ENCODE measurements at regions not wholly inside any gene's neighbourhood (a gene's known extent, or its start where the extent isn't known, plus 50 kb on each side); places are given as distances from the start of the nearest gene placed in this dataset.
"Not testable (repeated sequence)": the region's sequence is repeated elsewhere in the genome, so short reads cannot be mapped to it uniquely, and the experiment has no call there.

DNA sequence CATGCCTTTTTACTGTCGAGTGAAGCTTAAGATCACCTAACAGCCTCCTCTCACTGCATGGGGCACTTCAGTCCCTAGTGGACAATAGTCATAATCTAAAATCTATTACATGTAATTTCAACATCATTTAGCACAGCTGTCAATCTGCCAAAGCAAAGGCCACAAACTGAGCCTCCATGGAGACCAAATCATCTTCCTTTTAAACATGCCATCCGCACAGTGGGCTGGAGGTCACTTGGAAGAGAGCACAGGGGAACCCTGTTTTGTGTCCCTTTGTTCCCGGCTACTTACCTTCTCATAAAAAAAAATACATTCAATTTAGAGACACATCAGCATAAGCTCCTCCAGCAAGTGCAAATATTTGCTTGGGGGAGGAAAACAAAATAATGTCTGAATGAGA lies 167.3 kb downstream of the SQOR start:
- peak overlapping the region; percentile 3 for H3K27ac Mint-ChIP-seq (ENCODE audit: unreplicated experiment)
- peaks cover 15% of the 10 kb centered on the region for H3K4me1 Mint-ChIP-seq
- no peak overlapping the region for H3K4me3 Mint-ChIP-seq
- H3K36me3 Mint-ChIP-seq (ENCODE audit: low read depth) = no peaks in the 10 kb centered on the region
- no peaks in the 10 kb centered on the region for H3K27me3 Mint-ChIP-seq (ENCODE audit: low read depth)
- TF ChIP-seq, protein P1, sequence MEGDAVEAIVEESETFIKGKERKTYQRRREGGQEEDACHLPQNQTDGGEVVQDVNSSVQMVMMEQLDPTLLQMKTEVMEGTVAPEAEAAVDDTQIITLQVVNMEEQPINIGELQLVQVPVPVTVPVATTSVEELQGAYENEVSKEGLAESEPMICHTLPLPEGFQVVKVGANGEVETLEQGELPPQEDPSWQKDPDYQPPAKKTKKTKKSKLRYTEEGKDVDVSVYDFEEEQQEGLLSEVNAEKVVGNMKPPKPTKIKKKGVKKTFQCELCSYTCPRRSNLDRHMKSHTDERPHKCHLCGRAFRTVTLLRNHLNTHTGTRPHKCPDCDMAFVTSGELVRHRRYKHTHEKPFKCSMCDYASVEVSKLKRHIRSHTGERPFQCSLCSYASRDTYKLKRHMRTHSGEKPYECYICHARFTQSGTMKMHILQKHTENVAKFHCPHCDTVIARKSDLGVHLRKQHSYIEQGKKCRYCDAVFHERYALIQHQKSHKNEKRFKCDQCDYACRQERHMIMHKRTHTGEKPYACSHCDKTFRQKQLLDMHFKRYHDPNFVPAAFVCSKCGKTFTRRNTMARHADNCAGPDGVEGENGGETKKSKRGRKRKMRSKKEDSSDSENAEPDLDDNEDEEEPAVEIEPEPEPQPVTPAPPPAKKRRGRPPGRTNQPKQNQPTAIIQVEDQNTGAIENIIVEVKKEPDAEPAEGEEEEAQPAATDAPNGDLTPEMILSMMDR (conservative IDR thresholded peaks at IDR 0.05) = no peak
- DNase-seq (ENCODE audit: low read depth, low spot score) = no peak
- no peaks in the 10 kb centered on the region for H3K9me3 Mint-ChIP-seq

- TF ChIP-seq, protein P1 (conservative IDR thresholded peaks at IDR 0.05) = no peak
- Mint-ChIP-seq H3K4me1 (peaks cover 15% of the 10 kb centered on the region), H3K27me3 (ENCODE audit: low read depth) (no peaks in the 10 kb centered on the region), H3K36me3 (ENCODE audit: low read depth) (no peaks in the 10 kb centered on the region), H3K4me3 (no peak overlapping the region), H3K27ac (ENCODE audit: unreplicated experiment) (no peak overlapping the region), H3K9me3 (no peaks in the 10 kb centered on the region)
- DNase-seq (ENCODE audit: low read depth, low spot score) = no peak
Observed at GRCh38 chr15:45804028-45804427, 169.2 kb downstream of the SQOR start.

- H3K4me3 Mint-ChIP-seq = no peak overlapping the region
- no peak overlapping the region for H3K27ac Mint-ChIP-seq (ENCODE audit: unreplicated experiment)
- H3K27me3 Mint-ChIP-seq (ENCODE audit: low read depth) = no peaks in the 10 kb centered on the region
- H3K9me3 Mint-ChIP-seq = peaks cover 4% of the 10 kb centered on the region
- TF ChIP-seq, protein P1 (conservative IDR thresholded peaks at IDR 0.05) = no peak
- no peak for DNase-seq (ENCODE audit: low read depth, low spot score)
- H3K4me1 Mint-ChIP-seq = no peaks in the 10 kb centered on the region
- H3K36me3 Mint-ChIP-seq (ENCODE audit: low read depth) = no peaks in the 10 kb centered on the region
Observed at GRCh38 chr15:45810201-45810600, 175.4 kb downstream of the SQOR start.

DNA sequence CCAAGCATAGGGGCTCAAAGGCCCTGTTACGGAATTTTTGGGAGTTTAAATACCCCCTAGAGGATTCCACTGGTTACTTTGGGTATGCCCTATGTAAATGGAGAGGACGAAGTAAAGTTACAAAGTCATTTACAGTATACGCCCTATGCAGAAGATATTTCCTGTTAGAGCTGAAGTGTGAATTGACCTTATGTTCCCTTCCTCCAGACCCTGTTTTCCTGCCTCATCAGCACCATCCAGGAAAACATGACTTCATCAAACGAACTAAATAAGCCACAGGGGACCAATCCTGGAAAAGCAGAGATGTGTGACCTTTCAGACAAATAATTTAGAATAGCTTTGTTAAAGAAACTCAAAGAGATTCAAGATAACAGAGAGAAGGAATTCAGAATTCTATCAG lies 177.4 kb downstream of the SQOR start:
- no peak for DNase-seq (ENCODE audit: low read depth, low spot score)
- H3K27ac Mint-ChIP-seq (ENCODE audit: unreplicated experiment) = no peak overlapping the region
- TF ChIP-seq, protein P1 (conservative IDR thresholded peaks at IDR 0.05) = no peak
- H3K4me3 Mint-ChIP-seq = no peak overlapping the region
- no peaks in the 10 kb centered on the region for H3K27me3 Mint-ChIP-seq (ENCODE audit: low read depth)
- peaks cover 10% of the 10 kb centered on the region for H3K9me3 Mint-ChIP-seq
- peaks cover 2% of the 10 kb centered on the region for H3K36me3 Mint-ChIP-seq (ENCODE audit: low read depth)
- no peaks in the 10 kb centered on the region for H3K4me1 Mint-ChIP-seq

DNA sequence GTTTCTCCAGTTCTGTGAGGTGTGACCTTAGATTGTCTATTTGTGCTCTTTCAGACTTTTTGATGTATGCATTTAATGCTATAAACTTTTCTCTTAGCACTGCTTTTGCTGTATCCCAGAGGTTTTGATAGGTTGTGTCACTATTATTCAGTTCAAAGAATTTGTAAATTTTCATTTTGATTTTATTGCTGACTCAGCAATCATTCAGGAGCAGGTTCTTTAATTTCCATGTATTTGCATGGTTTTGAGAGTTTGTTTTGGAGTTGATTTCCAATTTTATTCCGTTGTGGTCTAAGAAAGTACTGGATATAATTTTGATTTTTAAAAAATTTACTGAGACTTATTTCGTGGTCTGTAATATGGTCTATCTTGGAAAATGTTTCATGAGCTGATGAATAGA lies 182.7 kb downstream of the SQOR start:
- Mint-ChIP-seq H3K36me3 (ENCODE audit: low read depth) (peaks cover 10% of the 10 kb centered on the region), H3K9me3 (peaks cover 18% of the 10 kb centered on the region)
- not testable (repeated sequence) for H3K27ac Mint-ChIP-seq (ENCODE audit: unreplicated experiment); H3K4me3 Mint-ChIP-seq; H3K4me1 Mint-ChIP-seq; DNase-seq (ENCODE audit: low read depth, low spot score); H3K27me3 Mint-ChIP-seq (ENCODE audit: low read depth)

DNA sequence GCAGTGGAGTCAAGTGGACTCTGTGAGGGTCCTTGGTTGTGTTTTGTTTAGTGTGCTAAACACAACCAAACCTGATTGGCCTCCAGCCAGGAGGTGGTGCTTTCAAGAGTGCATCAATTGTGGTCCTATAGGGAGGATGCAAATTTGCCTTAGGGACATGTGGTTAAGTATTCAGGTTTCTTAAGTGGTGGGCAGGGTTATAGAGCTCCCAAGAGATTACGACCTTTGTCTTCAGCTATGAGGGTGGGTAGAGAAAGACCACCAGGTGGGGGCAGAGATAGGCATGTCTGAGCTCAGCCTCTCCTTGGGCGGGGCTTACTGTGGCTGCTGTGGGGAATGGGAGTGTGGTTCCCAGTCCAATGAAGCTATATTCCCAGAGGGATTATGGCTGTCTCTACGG lies 186.6 kb downstream of the SQOR start:
- Mint-ChIP-seq H3K4me3 (no peak overlapping the region), H3K27ac (ENCODE audit: unreplicated experiment) (no peak overlapping the region), H3K9me3 (peaks cover 21% of the 10 kb centered on the region), H3K4me1 (no peaks in the 10 kb centered on the region), H3K27me3 (ENCODE audit: low read depth) (no peaks in the 10 kb centered on the region), H3K36me3 (ENCODE audit: low read depth) (peaks cover 16% of the 10 kb centered on the region)
- TF ChIP-seq, protein P1 (conservative IDR thresholded peaks at IDR 0.05) = no peak
- DNase-seq (ENCODE audit: low read depth, low spot score) = no peak

- H3K9me3 Mint-ChIP-seq = peaks cover 19% of the 10 kb centered on the region
- DNase-seq (ENCODE audit: low read depth, low spot score); H3K4me1 Mint-ChIP-seq; H3K27me3 Mint-ChIP-seq (ENCODE audit: low read depth); H3K27ac Mint-ChIP-seq (ENCODE audit: unreplicated experiment); H3K4me3 Mint-ChIP-seq: not testable (repeated sequence)
- peaks cover 12% of the 10 kb centered on the region for H3K36me3 Mint-ChIP-seq (ENCODE audit: low read depth)
Observed at GRCh38 chr15:45822968-45823367, 188.1 kb downstream of the SQOR start.
